Cardiac fibroblast (primary cell): ENCODE measurements at regions not wholly inside any gene's neighbourhood (a gene's known extent, or its start where the extent isn't known, plus 50 kb on each side); places are given as distances from the start of the nearest gene placed in this dataset.

Experiments
- DNase-seq, 2 donors: peaks; one replicate each; pipeline versions ENCODE4 v3.0.0 to v3.0.0-alpha.2; 2010; ENCODE audit warnings: low read depth in 2 of 2
- H3K4me3 ChIP-seq, 2 donors: replicated peaks in 1 of 2; 1 replicate in 1 of 2; 2 replicates in 1 of 2; pipeline ENCODE4 v1.5.1; 2011; ENCODE audit warnings: low read depth in 2 of 2, low read length in 2 of 2, mild to moderate bottlenecking in 2 of 2, moderate library complexity in 1 of 2
- TF ChIP-seq, protein P1 (sequence below): IDR thresholded peaks from one replicate; pipeline ENCODE4 v1.5.1; 2011; ENCODE audit warnings: low read depth, mild to moderate bottlenecking, low read length, inconsistent platforms

DNA sequence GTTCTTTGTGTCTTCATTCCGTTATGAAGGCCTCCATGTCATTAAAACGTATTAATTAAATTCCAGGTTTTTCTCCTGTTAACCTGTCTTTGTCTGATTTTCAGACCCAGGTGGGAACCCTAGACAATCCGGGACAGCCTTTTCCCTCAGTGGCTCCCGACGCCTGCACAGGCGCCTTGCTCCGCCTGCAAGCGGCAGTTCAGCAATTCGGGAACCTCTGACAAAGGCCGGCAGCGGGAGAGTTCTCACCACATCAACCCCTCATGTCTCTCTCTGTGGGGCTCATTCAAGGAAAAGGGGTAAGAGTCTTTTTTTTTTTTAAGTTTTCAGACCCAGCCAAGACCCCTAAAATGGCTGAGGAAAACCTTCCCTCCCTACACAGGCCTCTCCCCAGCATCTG, 259.8 kb upstream of the SALL3 start:
- no peak for DNase-seq
- no peak overlapping the region for H3K4me3 ChIP-seq

GRCh38 chr18:78720456-78721237, 259.0 kb upstream of the SALL3 start:
- TF ChIP-seq, protein P1, sequence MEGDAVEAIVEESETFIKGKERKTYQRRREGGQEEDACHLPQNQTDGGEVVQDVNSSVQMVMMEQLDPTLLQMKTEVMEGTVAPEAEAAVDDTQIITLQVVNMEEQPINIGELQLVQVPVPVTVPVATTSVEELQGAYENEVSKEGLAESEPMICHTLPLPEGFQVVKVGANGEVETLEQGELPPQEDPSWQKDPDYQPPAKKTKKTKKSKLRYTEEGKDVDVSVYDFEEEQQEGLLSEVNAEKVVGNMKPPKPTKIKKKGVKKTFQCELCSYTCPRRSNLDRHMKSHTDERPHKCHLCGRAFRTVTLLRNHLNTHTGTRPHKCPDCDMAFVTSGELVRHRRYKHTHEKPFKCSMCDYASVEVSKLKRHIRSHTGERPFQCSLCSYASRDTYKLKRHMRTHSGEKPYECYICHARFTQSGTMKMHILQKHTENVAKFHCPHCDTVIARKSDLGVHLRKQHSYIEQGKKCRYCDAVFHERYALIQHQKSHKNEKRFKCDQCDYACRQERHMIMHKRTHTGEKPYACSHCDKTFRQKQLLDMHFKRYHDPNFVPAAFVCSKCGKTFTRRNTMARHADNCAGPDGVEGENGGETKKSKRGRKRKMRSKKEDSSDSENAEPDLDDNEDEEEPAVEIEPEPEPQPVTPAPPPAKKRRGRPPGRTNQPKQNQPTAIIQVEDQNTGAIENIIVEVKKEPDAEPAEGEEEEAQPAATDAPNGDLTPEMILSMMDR, result no peak
- no peak overlapping the region for H3K4me3 ChIP-seq
- DNase-seq, result no peak

More for the DNA sequence above, 259.8 kb upstream of the SALL3 start:
- TF ChIP-seq, protein P1, result no peak

DNA sequence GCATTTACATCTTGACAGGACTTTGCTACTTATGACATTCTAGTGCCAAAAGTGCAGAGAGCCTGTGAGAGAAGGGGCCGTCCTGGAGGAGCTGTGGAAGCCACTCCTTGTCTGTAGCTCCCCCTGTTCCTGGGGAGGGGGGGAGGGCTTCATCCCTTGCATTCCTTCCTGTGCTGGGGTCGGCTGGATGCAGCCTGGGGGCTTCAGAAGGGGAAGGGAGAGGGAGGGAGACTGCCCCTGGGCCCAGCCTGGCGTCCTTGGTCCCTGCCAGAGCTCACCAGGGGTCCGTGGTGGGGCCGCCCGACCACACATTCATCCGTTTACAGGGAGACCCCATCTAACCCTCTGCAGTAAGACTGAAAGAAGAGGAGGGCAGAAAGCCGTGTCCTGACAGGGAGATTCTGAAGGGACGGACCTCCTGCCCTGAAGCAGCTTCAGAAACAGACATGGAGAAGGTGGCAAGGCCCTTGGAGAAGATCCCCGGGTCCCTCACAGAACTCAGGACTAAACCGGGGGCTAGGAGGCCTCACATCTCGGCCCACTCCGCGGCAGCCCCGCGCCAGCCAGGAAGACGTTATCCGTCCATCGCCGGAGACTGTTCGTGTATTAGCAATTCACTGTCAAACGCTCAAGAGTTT, 258.3 kb upstream of the SALL3 start:
- DNase-seq, result no peak
- no peak overlapping the region for H3K4me3 ChIP-seq
- TF ChIP-seq, protein P1, result no peak

DNA sequence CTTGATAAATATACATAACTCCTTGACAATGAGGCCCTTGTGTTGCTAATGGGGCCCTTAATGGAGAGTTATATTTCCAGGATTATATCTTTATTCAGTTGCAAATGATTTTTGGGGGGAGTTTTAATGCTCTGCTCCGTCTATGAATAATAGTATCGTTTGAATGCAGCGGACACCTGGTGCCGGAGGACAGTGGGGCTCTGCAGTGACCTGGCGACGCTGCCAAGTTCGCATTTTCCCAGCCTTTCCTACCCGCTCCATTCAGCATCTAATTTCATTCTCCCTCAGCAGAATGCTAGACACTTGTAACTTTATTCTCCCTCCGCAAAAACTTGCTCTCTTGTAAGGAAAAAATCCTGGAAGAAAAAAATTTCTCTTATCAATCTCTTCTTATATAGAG, 257.6 kb upstream of the SALL3 start:
- TF ChIP-seq, protein P1, result no peak
- no peak overlapping the region for H3K4me3 ChIP-seq
- DNase-seq, result no peak

DNA sequence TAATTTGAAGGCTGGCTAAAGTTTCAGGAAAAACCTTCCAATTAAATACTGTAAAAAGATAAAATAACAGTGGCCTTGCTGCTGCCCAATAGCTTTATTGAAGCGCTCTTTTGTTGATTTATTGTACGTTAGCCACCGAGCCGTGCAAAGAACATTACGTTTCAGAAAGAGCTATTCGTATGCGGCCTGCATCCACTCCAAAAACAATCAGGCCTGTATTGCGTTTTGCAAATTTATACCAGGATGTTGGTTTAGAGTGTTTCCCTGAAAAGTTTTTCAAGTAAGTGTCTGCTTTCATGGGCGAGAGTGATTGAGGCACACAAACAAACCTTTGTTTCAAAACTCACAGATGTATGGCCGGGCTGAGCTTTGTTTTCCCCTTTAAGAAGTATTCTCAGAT, 257.2 kb upstream of the SALL3 start:
- TF ChIP-seq, protein P1, result no peak
- no peak overlapping the region for H3K4me3 ChIP-seq
- DNase-seq, result no peak

- TF ChIP-seq, protein P1, result no peak
- no peak for DNase-seq
- no peak overlapping the region for H3K4me3 ChIP-seq
Measured at GRCh38 chr18:78722929-78723710, 256.5 kb upstream of the SALL3 start.
